Karpas-422 (cell line): ENCODE measurements at regions not wholly inside any gene's neighbourhood (a gene's known extent, or its start where the extent isn't known, plus 50 kb on each side); places are given as distances from the start of the nearest gene placed in this dataset.

Source experiments
- DNase-seq: peaks from one replicate; pipeline ENCODE4 v3.0.0-alpha.2; 2015
- H2AFZ ChIP-seq: fragments of 200-600 bp; sonication (generic); 2 replicates; pipeline ENCODE4 v1.6.1; 2014; ENCODE audit warnings: antibody characterized with exemption, low read length, mixed read lengths
- H3K27ac ChIP-seq: fragments of 200-600 bp; sonication (generic); 2 replicates; pipeline ENCODE4 v1.5.1; 2014; ENCODE audit warnings: mild to moderate bottlenecking, low read length, moderate library complexity
- H3K27me3 ChIP-seq: fragments of 200-600 bp; sonication (generic); 2 replicates; pipeline ENCODE4 v1.6.1; 2014; ENCODE audit warnings: low read length, mixed read lengths
- H3K36me3 ChIP-seq: fragments of 200-600 bp; sonication (generic); 2 replicates; pipeline ENCODE4 v1.6.1; 2014; ENCODE audit warnings: low read length, mixed read lengths; ENCODE audit not compliant: insufficient read depth
- H3K4me1 ChIP-seq: fragments of 200-600 bp; sonication (generic); 2 replicates; pipeline ENCODE4 v1.6.1; 2014; ENCODE audit warnings: mild to moderate bottlenecking, low read length, mixed read lengths
- H3K4me2 ChIP-seq: fragments of 200-600 bp; sonication (generic); 2 replicates; pipeline ENCODE4 v1.6.1; 2014; ENCODE audit warnings: low read length, low read depth, mild to moderate bottlenecking; ENCODE audit not compliant: poor library complexity, severe bottlenecking
- H3K4me3 ChIP-seq: fragments of 200-600 bp; sonication (generic); 2 replicates; pipeline ENCODE4 v1.5.1; 2014; ENCODE audit warnings: mild to moderate bottlenecking, antibody characterized with exemption, low read length, mixed read lengths
- H3K79me2 ChIP-seq: fragments of 200-600 bp; sonication (generic); 2 replicates; pipeline ENCODE4 v1.6.1; 2014; ENCODE audit warnings: mild to moderate bottlenecking, low read length, mixed read lengths
- H3K9ac ChIP-seq: fragments of 200-600 bp; sonication (generic); 2 replicates; pipeline ENCODE4 v1.6.0; 2014; ENCODE audit warnings: low read length
- H3K9me2 ChIP-seq: fragments of 200-600 bp; sonication (generic), shearing (Covaris generic); replicated peaks from 2 replicates; pipeline ENCODE4 v1.6.0; 2014; ENCODE audit warnings: mild to moderate bottlenecking, low read length, moderate library complexity; ENCODE audit not compliant: insufficient read depth
- H3K9me3 ChIP-seq: fragments of 300-700, 200-600 bp; sonication (generic); 2 replicates; pipeline ENCODE4 v1.6.1; 2014; ENCODE audit warnings: low read length, mixed read lengths
- H4K20me1 ChIP-seq: fragments of 200-600 bp; sonication (generic); 2 replicates; pipeline ENCODE4 v1.6.1; 2014; ENCODE audit warnings: mild to moderate bottlenecking, antibody characterized with exemption, low read length, low read depth; ENCODE audit not compliant: insufficient read depth

DNA sequence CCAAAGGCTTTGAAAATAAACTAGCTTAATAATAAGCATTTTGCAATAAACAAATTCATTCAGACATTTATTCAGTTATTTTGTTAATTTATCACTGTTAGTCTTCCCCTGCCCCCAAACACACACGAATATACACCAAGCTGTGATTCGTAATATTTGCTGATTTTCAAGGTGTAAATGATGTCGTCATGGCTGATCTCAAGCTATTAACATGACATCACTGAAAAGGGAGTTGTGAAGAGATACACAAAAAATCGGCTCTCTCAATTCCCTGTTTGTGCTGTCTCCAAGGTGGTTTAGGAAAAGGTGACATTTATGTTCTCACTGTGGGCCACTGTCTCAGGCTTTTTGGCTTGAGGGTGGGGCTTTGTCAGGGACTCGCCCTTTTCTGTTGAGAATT lies 413.3 kb downstream of the CDH9 start:
- Histone ChIP-seq H3K36me3 (no peaks in the 10 kb centered on the region), H3K9ac (no peak overlapping the region), H3K9me2 (no peaks in the 10 kb centered on the region), H3K4me1 (no peaks in the 10 kb centered on the region), H3K27me3 (no peaks in the 10 kb centered on the region), H3K4me3 (no peak overlapping the region), H2AFZ (peak overlapping the region; percentile 60; the same call in 1 of the 2 replicates), H3K4me2 (no peak overlapping the region), H3K79me2 (no peaks in the 10 kb centered on the region), H3K9me3 (no peaks in the 10 kb centered on the region), H4K20me1 (no peaks in the 10 kb centered on the region), H3K27ac (no peak overlapping the region)
- DNase-seq = no peak

DNA sequence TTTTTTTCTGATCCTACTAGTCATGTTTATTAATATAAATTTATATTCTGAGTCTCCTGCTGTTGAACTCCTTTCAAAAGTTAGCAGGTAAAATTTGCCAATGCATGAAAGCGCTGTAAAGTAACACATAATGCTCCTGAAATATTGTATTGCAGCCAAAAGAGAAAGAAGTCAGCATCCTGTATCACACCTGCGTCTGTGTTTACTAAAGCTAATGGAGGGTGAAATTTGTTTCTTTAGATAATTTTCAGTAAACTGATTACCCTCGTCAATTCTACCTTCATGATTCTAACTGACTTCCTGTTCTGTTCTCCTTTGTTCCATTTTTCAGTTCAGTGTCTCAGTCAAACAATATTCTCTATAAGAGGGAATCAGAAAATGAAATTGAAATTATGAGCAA lies 415.4 kb downstream of the CDH9 start:
- Histone ChIP-seq H3K9me3 (no peaks in the 10 kb centered on the region), H3K4me3 (no peak overlapping the region), H3K4me1 (no peaks in the 10 kb centered on the region), H3K9ac (no peak overlapping the region), H3K27me3 (no peaks in the 10 kb centered on the region), H3K4me2 (no peak overlapping the region), H3K36me3 (no peaks in the 10 kb centered on the region), H3K9me2 (no peaks in the 10 kb centered on the region), H2AFZ (peak overlapping the region; percentile 73), H4K20me1 (no peaks in the 10 kb centered on the region), H3K27ac (no peak overlapping the region), H3K79me2 (no peaks in the 10 kb centered on the region)
- no peak for DNase-seq

DNA sequence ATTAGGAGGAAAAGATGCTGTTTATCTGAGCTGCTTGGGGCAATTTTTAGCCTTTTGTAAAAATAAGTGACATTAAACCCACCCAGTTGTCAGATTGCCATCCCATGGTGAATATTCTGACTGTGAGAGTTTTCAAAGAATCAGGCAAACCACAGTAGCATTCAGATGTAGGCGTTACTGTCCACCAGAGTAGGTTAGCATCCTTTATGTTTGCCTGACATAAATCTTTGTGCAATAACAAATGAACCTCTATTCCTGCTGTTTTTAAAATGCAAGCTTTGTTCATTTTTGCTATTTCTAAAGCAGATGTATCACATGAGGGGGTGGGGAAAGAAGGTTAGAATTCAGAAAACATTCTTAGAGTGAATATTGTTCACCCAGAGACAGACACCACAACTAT lies 427.8 kb downstream of the CDH9 start:
- no peaks in the 10 kb centered on the region for H4K20me1 ChIP-seq
- H3K27me3 ChIP-seq = no peaks in the 10 kb centered on the region
- DNase-seq = no peak
- no peaks in the 10 kb centered on the region for H3K4me1 ChIP-seq
- H2AFZ ChIP-seq = peak overlapping the region; percentile 43; the same call in 1 of the 2 replicates
- H3K27ac ChIP-seq = no peak overlapping the region
- H3K9me3 ChIP-seq = peaks cover 3% of the 10 kb centered on the region; the same call in 1 of the 2 replicates
- H3K79me2 ChIP-seq = no peaks in the 10 kb centered on the region
- no peaks in the 10 kb centered on the region for H3K9me2 ChIP-seq
- no peaks in the 10 kb centered on the region for H3K36me3 ChIP-seq
- H3K4me2 ChIP-seq = no peak overlapping the region
- H3K9ac ChIP-seq = no peak overlapping the region
- H3K4me3 ChIP-seq = no peak overlapping the region

GRCh38 chr5:26601563-26601962 lies 436.8 kb downstream of the CDH9 start:
- no peaks in the 10 kb centered on the region for H3K79me2 ChIP-seq
- no peak overlapping the region for H3K27ac ChIP-seq
- H4K20me1 ChIP-seq = no peaks in the 10 kb centered on the region
- H3K9me2 ChIP-seq = no peaks in the 10 kb centered on the region
- no peaks in the 10 kb centered on the region for H3K36me3 ChIP-seq
- H3K4me1 ChIP-seq = no peaks in the 10 kb centered on the region
- H3K9me3 ChIP-seq = no peaks in the 10 kb centered on the region; the same call in 1 of the 2 replicates
- no peak for DNase-seq
- H3K9ac ChIP-seq = no peak overlapping the region
- no peak overlapping the region for H3K4me3 ChIP-seq
- no peak overlapping the region for H3K4me2 ChIP-seq
- H3K27me3 ChIP-seq = no peaks in the 10 kb centered on the region
- H2AFZ ChIP-seq = peak overlapping the region; percentile 42; the same call in 1 of the 2 replicates

GRCh38 chr5:26582350-26583045 lies 455.9 kb downstream of the CDH9 start:
- Histone ChIP-seq H4K20me1 (no peaks in the 10 kb centered on the region), H3K36me3 (no peaks in the 10 kb centered on the region), H3K27me3 (no peaks in the 10 kb centered on the region), H3K9ac (no peak overlapping the region), H3K9me3 (no peaks in the 10 kb centered on the region), H3K79me2 (no peaks in the 10 kb centered on the region), H3K4me1 (no peaks in the 10 kb centered on the region), H3K27ac (no peak overlapping the region), H3K4me3 (no peak overlapping the region), H3K9me2 (no peaks in the 10 kb centered on the region), H2AFZ (no peak overlapping the region), H3K4me2 (no peak overlapping the region)
- DNase-seq = no peak

- Histone ChIP-seq H3K9me3 (no peaks in the 10 kb centered on the region), H4K20me1 (no peaks in the 10 kb centered on the region), H3K27ac (no peak overlapping the region), H3K4me1 (no peaks in the 10 kb centered on the region), H3K27me3 (no peaks in the 10 kb centered on the region), H3K9ac (no peak overlapping the region), H3K9me2 (no peaks in the 10 kb centered on the region), H3K4me2 (no peak overlapping the region), H3K79me2 (no peaks in the 10 kb centered on the region), H2AFZ (no peak overlapping the region), H3K36me3 (no peaks in the 10 kb centered on the region), H3K4me3 (no peak overlapping the region)
- DNase-seq = no peak
Measured at GRCh38 chr5:26579712-26580111, 458.7 kb downstream of the CDH9 start.

DNA sequence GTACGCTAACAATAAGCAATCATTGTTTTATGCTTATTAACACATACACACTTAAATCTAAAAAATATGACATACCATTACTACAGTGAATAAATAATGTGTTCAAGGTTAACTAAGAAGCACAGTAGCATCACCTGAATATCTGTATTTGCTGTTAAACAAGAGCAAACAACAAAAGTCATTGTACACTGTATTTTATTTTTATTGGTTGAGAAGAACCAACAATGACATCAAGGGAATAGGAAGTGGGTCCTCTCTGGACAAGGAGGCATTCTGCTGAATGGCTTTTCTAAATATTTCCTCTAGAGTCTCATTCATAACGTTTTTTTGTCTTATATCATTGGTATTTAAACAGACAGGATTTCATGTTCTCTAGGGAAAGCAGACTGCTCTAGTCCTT lies 460.4 kb downstream of the CDH9 start:
- Histone ChIP-seq H3K4me3 (no peak overlapping the region), H3K9me3 (no peaks in the 10 kb centered on the region), H3K27ac (no peak overlapping the region), H3K4me1 (no peaks in the 10 kb centered on the region), H2AFZ (no peak overlapping the region), H3K9me2 (no peaks in the 10 kb centered on the region), H4K20me1 (no peaks in the 10 kb centered on the region), H3K36me3 (no peaks in the 10 kb centered on the region), H3K4me2 (no peak overlapping the region), H3K79me2 (no peaks in the 10 kb centered on the region), H3K27me3 (no peaks in the 10 kb centered on the region), H3K9ac (no peak overlapping the region)
- no peak for DNase-seq

DNA sequence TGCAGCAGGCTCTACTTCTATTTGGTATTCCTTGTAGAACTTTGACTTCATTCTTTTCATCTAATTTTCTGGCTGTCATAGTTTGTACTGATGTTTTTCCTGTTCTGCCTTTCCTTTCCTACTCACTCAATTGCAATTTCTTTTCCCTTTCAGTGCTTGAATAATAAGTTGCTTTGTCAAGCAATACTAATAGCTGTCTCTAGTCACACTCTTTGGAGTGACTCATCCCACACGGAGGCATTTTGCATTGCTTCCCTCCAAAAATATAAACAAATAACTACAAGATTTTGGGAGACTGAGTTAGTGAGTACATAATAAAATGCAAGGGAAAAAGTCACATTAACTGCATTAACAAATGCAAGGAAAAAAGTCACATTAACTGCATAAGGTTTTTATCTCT lies 465.9 kb downstream of the CDH9 start:
- H3K9me2 ChIP-seq = no peaks in the 10 kb centered on the region
- no peaks in the 10 kb centered on the region for H4K20me1 ChIP-seq
- no peaks in the 10 kb centered on the region for H3K36me3 ChIP-seq
- H3K9me3 ChIP-seq = no peaks in the 10 kb centered on the region
- H3K4me3 ChIP-seq = no peak overlapping the region
- no peak overlapping the region for H3K4me2 ChIP-seq
- H3K27ac ChIP-seq = no peak overlapping the region
- no peaks in the 10 kb centered on the region for H3K4me1 ChIP-seq
- no peaks in the 10 kb centered on the region for H3K27me3 ChIP-seq
- no peaks in the 10 kb centered on the region for H3K79me2 ChIP-seq
- DNase-seq = no peak
- no peak overlapping the region for H3K9ac ChIP-seq
- no peak overlapping the region for H2AFZ ChIP-seq
